AG09319 (cell line): ENCODE measurements at regions not wholly inside any gene's neighbourhood (a gene's known extent, or its start where the extent isn't known, plus 50 kb on each side); places are given as distances from the start of the nearest gene placed in this dataset.
"Not testable (repeated sequence)": the region's sequence is repeated elsewhere in the genome, so short reads cannot be mapped to it uniquely, and the experiment has no call there.

ENCODE experiments used
- DNase-seq: peaks from one replicate; pipeline ENCODE4 v3.0.0-alpha.2; 2010; ENCODE audit warnings: low read depth; ENCODE audit errors: extremely low read depth
- TF ChIP-seq, protein P1 (sequence below): IDR thresholded peaks from 2 replicates; pipeline ENCODE4 v1.5.1; 2011; ENCODE audit warnings: low read depth, mild to moderate bottlenecking, inconsistent platforms, low read length, moderate library complexity

DNA sequence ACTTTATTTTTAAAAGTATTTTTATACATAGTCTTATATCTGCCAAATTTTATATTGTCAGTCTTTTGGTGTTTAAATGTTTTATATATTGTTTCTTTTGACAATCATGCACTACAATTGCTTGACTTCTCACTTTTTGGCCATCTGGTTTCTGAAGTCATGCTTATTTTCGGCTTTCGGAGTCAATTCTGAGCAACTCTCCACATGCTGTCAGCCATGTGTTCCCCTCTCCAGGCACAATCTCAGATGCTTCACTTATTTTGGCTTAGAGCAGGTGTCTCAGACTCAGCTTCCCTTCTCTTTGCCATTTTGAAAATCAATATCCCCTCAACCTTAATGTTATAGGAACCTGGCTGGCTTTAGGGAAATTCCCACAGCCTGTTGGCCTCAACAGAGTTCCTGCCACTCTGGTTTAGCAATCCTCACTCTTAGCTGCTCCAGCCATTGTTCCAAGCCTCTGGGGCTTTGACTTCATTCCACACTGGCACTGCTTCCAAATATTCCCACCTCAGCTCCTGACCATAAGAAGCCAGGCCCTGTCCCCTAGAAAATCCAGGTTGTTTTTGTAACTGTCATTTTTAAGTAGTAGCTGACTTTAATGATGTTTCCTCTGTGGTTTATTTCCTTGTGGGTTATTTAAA, 125.5 kb upstream of the FAR2 start:
- DNase-seq: no peak
- TF ChIP-seq, protein P1, sequence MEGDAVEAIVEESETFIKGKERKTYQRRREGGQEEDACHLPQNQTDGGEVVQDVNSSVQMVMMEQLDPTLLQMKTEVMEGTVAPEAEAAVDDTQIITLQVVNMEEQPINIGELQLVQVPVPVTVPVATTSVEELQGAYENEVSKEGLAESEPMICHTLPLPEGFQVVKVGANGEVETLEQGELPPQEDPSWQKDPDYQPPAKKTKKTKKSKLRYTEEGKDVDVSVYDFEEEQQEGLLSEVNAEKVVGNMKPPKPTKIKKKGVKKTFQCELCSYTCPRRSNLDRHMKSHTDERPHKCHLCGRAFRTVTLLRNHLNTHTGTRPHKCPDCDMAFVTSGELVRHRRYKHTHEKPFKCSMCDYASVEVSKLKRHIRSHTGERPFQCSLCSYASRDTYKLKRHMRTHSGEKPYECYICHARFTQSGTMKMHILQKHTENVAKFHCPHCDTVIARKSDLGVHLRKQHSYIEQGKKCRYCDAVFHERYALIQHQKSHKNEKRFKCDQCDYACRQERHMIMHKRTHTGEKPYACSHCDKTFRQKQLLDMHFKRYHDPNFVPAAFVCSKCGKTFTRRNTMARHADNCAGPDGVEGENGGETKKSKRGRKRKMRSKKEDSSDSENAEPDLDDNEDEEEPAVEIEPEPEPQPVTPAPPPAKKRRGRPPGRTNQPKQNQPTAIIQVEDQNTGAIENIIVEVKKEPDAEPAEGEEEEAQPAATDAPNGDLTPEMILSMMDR: no peak

DNA sequence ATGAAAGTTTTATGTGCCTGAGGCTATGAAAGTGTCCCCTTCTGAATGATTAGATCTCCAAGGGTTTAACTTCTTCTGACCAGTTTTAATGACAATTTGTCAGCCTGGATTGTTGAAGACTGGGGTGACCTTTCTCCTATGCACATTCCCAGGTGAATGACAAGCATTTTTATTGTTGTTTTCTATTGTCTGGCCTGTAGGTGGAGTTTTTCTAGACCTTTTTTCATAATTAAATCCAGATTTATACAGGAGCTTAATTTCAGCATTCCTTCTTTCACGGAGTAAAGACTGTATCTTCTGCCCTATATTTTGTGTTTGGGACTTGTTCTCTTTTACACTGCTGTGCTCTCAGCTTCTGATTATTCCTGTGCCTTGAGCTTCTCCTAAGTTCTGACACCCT, 125.0 kb upstream of the FAR2 start:
- DNase-seq: no peak

DNA sequence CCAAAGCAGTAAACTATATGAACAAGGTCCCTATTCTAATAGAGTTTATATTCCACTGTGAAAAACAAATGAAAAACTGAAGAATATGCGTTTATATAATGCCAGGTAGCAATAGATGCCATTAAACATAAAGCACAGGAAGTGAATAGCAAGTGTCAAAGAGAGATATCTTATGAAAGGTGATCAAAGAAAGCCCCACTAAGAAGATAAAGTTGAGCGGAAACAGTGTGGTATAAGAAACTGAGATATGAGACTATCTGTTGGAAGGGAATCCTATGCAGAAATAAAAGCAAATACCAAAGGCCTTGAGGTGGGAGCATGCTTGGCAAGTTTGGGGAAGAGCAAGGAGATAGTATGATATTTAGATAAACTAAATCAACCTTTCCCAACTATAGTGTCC, 123.1 kb upstream of the FAR2 start:
- no peak for DNase-seq
- TF ChIP-seq, protein P1: no peak

More for the DNA sequence above, 125.0 kb upstream of the FAR2 start:
- TF ChIP-seq, protein P1: peak; percentile 24

DNA sequence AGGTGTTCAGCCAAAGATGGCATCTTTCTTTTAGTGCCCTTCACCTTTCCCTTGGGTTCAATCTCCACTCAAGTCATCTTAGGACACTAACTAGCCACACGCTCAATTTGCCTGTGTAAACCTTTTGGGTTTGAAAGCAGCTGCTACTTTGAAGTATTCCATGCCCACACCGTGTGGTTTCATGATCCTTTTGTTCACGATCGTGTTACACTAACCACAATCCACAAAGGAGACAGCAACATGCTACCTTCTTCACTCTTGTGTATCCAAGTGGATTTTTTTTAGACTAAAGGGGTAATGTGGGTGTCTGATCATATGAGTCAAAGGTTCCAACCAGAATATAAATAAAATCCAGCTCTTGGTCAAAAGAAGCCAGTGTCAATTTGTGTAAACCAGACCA, 122.7 kb upstream of the FAR2 start:
- peak; percentile 14 for DNase-seq
- TF ChIP-seq, protein P1: no peak

DNA sequence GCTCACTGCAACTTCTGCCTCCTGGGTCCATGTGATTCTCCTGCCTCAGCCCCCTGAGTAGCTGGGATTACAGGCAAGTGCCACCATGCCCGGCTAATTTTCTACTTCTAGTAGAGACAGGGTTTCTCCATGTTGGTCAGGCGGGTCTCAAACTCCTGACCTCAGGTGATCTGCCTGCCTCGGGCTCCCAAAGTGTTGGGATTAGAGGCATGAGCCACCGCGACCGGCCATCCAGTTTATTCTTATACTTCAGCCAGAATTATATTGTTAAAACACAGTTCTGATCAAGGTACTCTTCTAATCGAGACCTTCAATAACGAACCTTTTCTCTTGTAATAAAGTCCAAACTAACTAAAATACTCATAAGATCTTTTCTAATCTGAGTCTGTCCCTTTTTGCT, 119.6 kb upstream of the FAR2 start:
- not testable (repeated sequence) for DNase-seq

DNA sequence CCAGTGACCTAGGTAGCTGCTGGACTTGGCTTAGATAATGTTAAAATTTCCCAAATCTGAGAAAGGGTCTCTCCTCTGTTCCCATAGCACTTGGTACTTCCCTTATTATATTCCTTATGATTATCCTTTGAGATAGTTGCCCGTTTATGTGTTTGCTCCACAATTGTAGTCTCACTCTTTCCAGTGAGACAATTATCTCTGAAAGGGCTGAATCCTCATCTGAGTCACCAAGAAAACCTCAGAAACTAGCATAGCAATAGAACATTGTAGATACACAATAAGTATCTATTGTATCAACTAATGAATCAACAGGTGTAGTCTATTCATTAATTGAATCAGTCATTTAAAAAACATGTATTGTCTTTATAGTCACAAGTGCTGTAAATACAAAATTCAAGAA, 119.1 kb upstream of the FAR2 start:
- DNase-seq: no peak
- TF ChIP-seq, protein P1: no peak

DNA sequence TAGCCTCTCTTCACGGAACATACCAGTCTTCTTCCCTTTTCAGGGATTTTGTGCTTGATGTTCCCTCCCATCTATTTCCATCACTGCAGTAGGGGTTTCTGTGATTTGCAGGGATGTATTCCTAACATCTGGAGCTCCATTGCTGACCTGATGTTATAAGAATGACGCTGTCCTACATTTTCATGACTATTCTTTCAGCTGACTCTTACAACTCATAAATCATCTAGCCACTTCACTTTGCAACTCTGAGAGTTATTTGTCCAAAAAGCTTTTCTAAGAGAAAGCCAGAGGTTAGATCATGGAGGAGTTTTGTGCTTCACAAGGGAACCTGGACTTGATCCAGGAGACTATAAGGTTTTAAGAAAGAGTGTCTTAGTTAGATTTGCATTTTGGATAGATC, 116.6 kb upstream of the FAR2 start:
- TF ChIP-seq, protein P1: no peak
- DNase-seq: no peak

DNA sequence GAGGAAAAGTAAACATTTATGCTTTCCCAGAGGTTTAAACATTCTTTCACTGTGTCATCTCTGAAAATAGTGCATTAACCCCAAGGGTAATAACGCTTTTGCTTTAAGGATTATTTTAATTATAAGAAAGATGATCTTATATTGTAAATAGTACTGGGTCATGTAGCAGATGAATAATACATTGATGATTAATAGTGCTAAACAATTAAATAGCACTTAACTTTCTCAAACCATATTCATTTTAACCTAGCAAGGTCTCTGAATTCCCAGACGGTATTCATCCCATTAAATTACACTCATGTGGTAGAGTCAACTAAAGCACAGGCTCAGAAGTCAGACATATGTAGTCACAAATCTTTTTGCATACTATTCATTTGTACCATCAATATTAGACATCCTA, 115.6 kb upstream of the FAR2 start:
- TF ChIP-seq, protein P1: no peak

More for the DNA sequence above, 115.6 kb upstream of the FAR2 start:
- no peak for DNase-seq
